ENCODE measurements at regions not wholly inside any gene's neighbourhood (a gene's known extent, or its start where the extent isn't known, plus 50 kb on each side); places are given as distances from the start of the nearest gene placed in this dataset.

- peaks cover 17 to 32% of the 10 kb centered on the region in 2 experiments for H3K4me1 ChIP-seq (ENCODE audit: control insufficient read depth in 1 of 2, insufficient read depth in 2 of 2, low read depth in 1 of 2, low read length in 1 of 2)
- DNase-seq: no peak
- TF ChIP-seq TEAD4 (IDR thresholded peaks at IDR 0.05; ENCODE audit: borderline replicate concordance, insufficient read depth) (peak; percentile 86), FOSL2 (IDR thresholded peaks at IDR 0.05; ENCODE audit: borderline replicate concordance, low read depth) (peak; percentile 72), TCF12 (IDR thresholded peaks at IDR 0.05) (peak; percentile 82), MEF2A (IDR thresholded peaks at IDR 0.05; ENCODE audit: borderline replicate concordance, low read depth) (no peak), JUND (IDR thresholded peaks at IDR 0.05) (peak; percentile 75), FOXM1 (IDR thresholded peaks at IDR 0.05; ENCODE audit: low read depth) (peak; percentile 57), NRF1 (IDR thresholded peaks at IDR 0.05; ENCODE audit: low read depth, low read length) (no peak), YY1 (IDR thresholded peaks at IDR 0.05; ENCODE audit: low read depth) (0 out of 2 replicates have a peak, but pooled peaks have one; percentile 34), NFIC (IDR thresholded peaks at IDR 0.05; ENCODE audit: borderline replicate concordance) (peak; percentile 74), ZBTB33 (IDR thresholded peaks at IDR 0.05; ENCODE audit: borderline replicate concordance, low read depth) (0 out of 2 replicates have a peak, but pooled peaks have one; percentile 8), POLR2AphosphoS5 (IDR thresholded peaks at IDR 0.05; ENCODE audit: low read depth, low read length) (no peak; the same call in 1 of the 2 replicates), SIN3A (IDR thresholded peaks at IDR 0.05; ENCODE audit: borderline replicate concordance, low read depth, low read length) (no peak), RXRA (IDR thresholded peaks at IDR 0.05; ENCODE audit: borderline replicate concordance, low read depth) (peak; percentile 91), EP300 (IDR thresholded peaks at IDR 0.05; ENCODE audit: borderline replicate concordance in 1 of 2, low read depth in 1 of 2, low read length in 1 of 2) (peak in 1 of 2 experiments; percentile 84; a peak in 2 of 4 replicates)
- TF ChIP-seq, protein P1, sequence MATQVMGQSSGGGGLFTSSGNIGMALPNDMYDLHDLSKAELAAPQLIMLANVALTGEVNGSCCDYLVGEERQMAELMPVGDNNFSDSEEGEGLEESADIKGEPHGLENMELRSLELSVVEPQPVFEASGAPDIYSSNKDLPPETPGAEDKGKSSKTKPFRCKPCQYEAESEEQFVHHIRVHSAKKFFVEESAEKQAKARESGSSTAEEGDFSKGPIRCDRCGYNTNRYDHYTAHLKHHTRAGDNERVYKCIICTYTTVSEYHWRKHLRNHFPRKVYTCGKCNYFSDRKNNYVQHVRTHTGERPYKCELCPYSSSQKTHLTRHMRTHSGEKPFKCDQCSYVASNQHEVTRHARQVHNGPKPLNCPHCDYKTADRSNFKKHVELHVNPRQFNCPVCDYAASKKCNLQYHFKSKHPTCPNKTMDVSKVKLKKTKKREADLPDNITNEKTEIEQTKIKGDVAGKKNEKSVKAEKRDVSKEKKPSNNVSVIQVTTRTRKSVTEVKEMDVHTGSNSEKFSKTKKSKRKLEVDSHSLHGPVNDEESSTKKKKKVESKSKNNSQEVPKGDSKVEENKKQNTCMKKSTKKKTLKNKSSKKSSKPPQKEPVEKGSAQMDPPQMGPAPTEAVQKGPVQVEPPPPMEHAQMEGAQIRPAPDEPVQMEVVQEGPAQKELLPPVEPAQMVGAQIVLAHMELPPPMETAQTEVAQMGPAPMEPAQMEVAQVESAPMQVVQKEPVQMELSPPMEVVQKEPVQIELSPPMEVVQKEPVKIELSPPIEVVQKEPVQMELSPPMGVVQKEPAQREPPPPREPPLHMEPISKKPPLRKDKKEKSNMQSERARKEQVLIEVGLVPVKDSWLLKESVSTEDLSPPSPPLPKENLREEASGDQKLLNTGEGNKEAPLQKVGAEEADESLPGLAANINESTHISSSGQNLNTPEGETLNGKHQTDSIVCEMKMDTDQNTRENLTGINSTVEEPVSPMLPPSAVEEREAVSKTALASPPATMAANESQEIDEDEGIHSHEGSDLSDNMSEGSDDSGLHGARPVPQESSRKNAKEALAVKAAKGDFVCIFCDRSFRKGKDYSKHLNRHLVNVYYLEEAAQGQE (IDR thresholded peaks at IDR 0.05; ENCODE audit: low read depth, low read length): 0 out of 2 replicates have a peak, but pooled peaks have one; percentile 33
- TF ChIP-seq, protein P2, sequence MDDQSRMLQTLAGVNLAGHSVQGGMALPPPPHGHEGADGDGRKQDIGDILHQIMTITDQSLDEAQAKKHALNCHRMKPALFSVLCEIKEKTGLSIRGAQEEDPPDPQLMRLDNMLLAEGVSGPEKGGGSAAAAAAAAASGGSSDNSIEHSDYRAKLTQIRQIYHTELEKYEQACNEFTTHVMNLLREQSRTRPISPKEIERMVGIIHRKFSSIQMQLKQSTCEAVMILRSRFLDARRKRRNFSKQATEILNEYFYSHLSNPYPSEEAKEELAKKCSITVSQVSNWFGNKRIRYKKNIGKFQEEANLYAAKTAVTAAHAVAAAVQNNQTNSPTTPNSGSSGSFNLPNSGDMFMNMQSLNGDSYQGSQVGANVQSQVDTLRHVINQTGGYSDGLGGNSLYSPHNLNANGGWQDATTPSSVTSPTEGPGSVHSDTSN (IDR thresholded peaks at IDR 0.05): peak; percentile 53
- peak overlapping the region; percentile 63 for H3K9ac ChIP-seq
- 7% methylated on average over 2 of the region's 2 CpGs for WGBS (ENCODE audit: low lambda C conversion rate)
- no peak overlapping the region for H3K4me3 ChIP-seq (ENCODE audit: low read depth in 2 of 2, low read length in 1 of 2)
- H4K20me1 ChIP-seq (ENCODE audit: insufficient read depth): no peaks in the 10 kb centered on the region
- no peaks in the 10 kb centered on the region for H3K79me2 ChIP-seq (ENCODE audit: insufficient read depth)
- H3K36me3 ChIP-seq (replicated peaks in 1 of 2; ENCODE audit: control insufficient read depth in 1 of 2, insufficient read depth in 2 of 2, low read length in 1 of 2): no peaks in the 10 kb centered on the region
- peak overlapping the region; percentile 61 for H3K4me2 ChIP-seq
- H3K27ac ChIP-seq (ENCODE audit: low read depth in 2 of 2, low read length in 1 of 2): peak overlapping the region; percentile 89 to 99
- no peak overlapping the region for H2AFZ ChIP-seq (ENCODE audit: low read depth)
- H3F3A ChIP-seq (replicated peaks; ENCODE audit: insufficient read depth): peaks cover 47% of the 10 kb centered on the region
- ChIA-PET CTCF (no interaction called here), POLR2A (no interaction called here)
- H3K27me3 ChIP-seq (ENCODE audit: insufficient read depth): no peaks in the 10 kb centered on the region
- H3K9me2 ChIP-seq: no peaks in the 10 kb centered on the region
- H3K9me3 ChIP-seq: no peaks in the 10 kb centered on the region
These were observed 329.8 kb upstream of the RASGRP1 start for GRCh38 chr15:38894243-38894948.

Measured in SK-N-SH (cell line).